ENCODE measurements at regions not wholly inside any gene's neighbourhood (a gene's known extent, or its start where the extent isn't known, plus 50 kb on each side); places are given as distances from the start of the nearest gene placed in this dataset.

- Mint-ChIP-seq H3K4me1 (ENCODE audit: low read depth) (peaks cover 33% of the 10 kb centered on the region), H3K27ac (no peak overlapping the region)
Measured at GRCh38 chr2:105183555-105184323, 57.8 kb upstream of the GPR45 start.

GRCh38 chr2:105184420-105184819 is 57.1 kb upstream of the GPR45 start:
- H3K36me3 Mint-ChIP-seq (ENCODE audit: low read depth), result no peaks in the 10 kb centered on the region
- H3K4me1 Mint-ChIP-seq (ENCODE audit: low read depth), result peaks cover 33% of the 10 kb centered on the region
- H3K9me3 Mint-ChIP-seq, result peaks cover 8% of the 10 kb centered on the region
- intact Hi-C loops (cut with micrococcal nuclease), result no loop called here
- peaks cover 18% of the 10 kb centered on the region for H3K27me3 Mint-ChIP-seq
- no peak overlapping the region for H3K27ac Mint-ChIP-seq
- H3K4me3 Mint-ChIP-seq, result no peak overlapping the region

More at GRCh38 chr2:105183555-105184323, 57.8 kb upstream of the GPR45 start:
- H3K9me3 Mint-ChIP-seq, result peaks cover 8% of the 10 kb centered on the region
- peaks cover 18% of the 10 kb centered on the region for H3K27me3 Mint-ChIP-seq
- intact Hi-C loops (cut with micrococcal nuclease), result no loop called here
- no peak overlapping the region for H3K4me3 Mint-ChIP-seq
- no peaks in the 10 kb centered on the region for H3K36me3 Mint-ChIP-seq (ENCODE audit: low read depth)

GRCh38 chr2:105186967-105187498 is 54.5 kb upstream of the GPR45 start:
- intact Hi-C loops (cut with micrococcal nuclease), result no loop called here
- no peak overlapping the region for H3K4me3 Mint-ChIP-seq
- peaks cover 3% of the 10 kb centered on the region for H3K27me3 Mint-ChIP-seq
- H3K4me1 Mint-ChIP-seq (ENCODE audit: low read depth), result peaks cover 16% of the 10 kb centered on the region
- H3K36me3 Mint-ChIP-seq (ENCODE audit: low read depth), result no peaks in the 10 kb centered on the region
- peaks cover 19% of the 10 kb centered on the region for H3K9me3 Mint-ChIP-seq
- H3K27ac Mint-ChIP-seq, result no peak overlapping the region

GRCh38 chr2:105187531-105187930 is 54.0 kb upstream of the GPR45 start:
- peaks cover under 1% of the 10 kb centered on the region for H3K27me3 Mint-ChIP-seq
- peaks cover 13% of the 10 kb centered on the region for H3K4me1 Mint-ChIP-seq (ENCODE audit: low read depth)
- H3K27ac Mint-ChIP-seq, result no peak overlapping the region
- intact Hi-C loops (cut with micrococcal nuclease), result no loop called here
- H3K9me3 Mint-ChIP-seq, result peaks cover 15% of the 10 kb centered on the region
- H3K4me3 Mint-ChIP-seq, result no peak overlapping the region
- H3K36me3 Mint-ChIP-seq (ENCODE audit: low read depth), result no peaks in the 10 kb centered on the region

- Mint-ChIP-seq H3K4me1 (ENCODE audit: low read depth) (peaks cover 5% of the 10 kb centered on the region), H3K9me3 (peaks cover 12% of the 10 kb centered on the region), H3K27ac (no peak overlapping the region), H3K27me3 (no peaks in the 10 kb centered on the region), H3K36me3 (ENCODE audit: low read depth) (no peaks in the 10 kb centered on the region), H3K4me3 (no peak overlapping the region)
- intact Hi-C loops (cut with micrococcal nuclease), result no loop called here
Measured at GRCh38 chr2:105188343-105188742, 53.2 kb upstream of the GPR45 start.

Measured in dendritic cell treated with granulocyte-macrophage colony-stimulating factor and Interleukin-4, amounts not matched to agents 40 ng/mL and 50 ng/mL, for 4 days (primary cell).